ENCODE measurements at regions not wholly inside any gene's neighbourhood (a gene's known extent, or its start where the extent isn't known, plus 50 kb on each side); places are given as distances from the start of the nearest gene placed in this dataset.

GRCh38 chr14:71287567-71287966 lies 380.3 kb downstream of the PCNX1 start:
- DNase-seq (ENCODE audit: low read depth): no peak

GRCh38 chr14:71289536-71289935 lies 382.3 kb downstream of the PCNX1 start:
- no peak for DNase-seq (ENCODE audit: low read depth)

- DNase-seq (ENCODE audit: low read depth): no peak
Measured at GRCh38 chr14:71290301-71290700, 383.0 kb downstream of the PCNX1 start.

GRCh38 chr14:71290960-71291466 lies 383.8 kb downstream of the PCNX1 start:
- no peak for DNase-seq (ENCODE audit: low read depth)

- no peak for DNase-seq (ENCODE audit: low read depth)
Measured at GRCh38 chr14:71296184-71296583, 388.9 kb downstream of the PCNX1 start.

- no peak for DNase-seq (ENCODE audit: low read depth)
Measured at GRCh38 chr14:71300566-71301330, 393.5 kb downstream of the PCNX1 start.

GRCh38 chr14:71301611-71302010 lies 394.4 kb downstream of the PCNX1 start:
- DNase-seq (ENCODE audit: low read depth): no peak

GRCh38 chr14:71304690-71305089 lies 397.4 kb downstream of the PCNX1 start:
- no peak for DNase-seq (ENCODE audit: low read depth)

- DNase-seq (ENCODE audit: low read depth): no peak
Measured at GRCh38 chr14:71308671-71309070, 401.4 kb downstream of the PCNX1 start.

GRCh38 chr14:71309756-71310155 lies 402.5 kb downstream of the PCNX1 start:
- no peak for DNase-seq (ENCODE audit: low read depth)

GRCh38 chr14:71311061-71311460 lies 403.8 kb downstream of the PCNX1 start:
- DNase-seq (ENCODE audit: low read depth): no peak

GRCh38 chr14:71314717-71315116 lies 407.5 kb downstream of the PCNX1 start:
- no peak for DNase-seq (ENCODE audit: low read depth)

GRCh38 chr14:71317385-71318096 lies 410.3 kb downstream of the PCNX1 start:
- DNase-seq (ENCODE audit: low read depth): no peak

- no peak for DNase-seq (ENCODE audit: low read depth)
Measured at GRCh38 chr14:71318097-71318459, 410.8 kb downstream of the PCNX1 start.

- DNase-seq (ENCODE audit: low read depth): no peak
Measured at GRCh38 chr14:71319666-71320065, 412.4 kb downstream of the PCNX1 start.

- DNase-seq (ENCODE audit: low read depth): peak; percentile 98
Measured at GRCh38 chr14:71320107-71320733, 413.0 kb downstream of the PCNX1 start, which contains the start of gene SIPA1L1. TSS of gene SIPA1L1 (plus strand) at chr14:71320476.

- DNase-seq (ENCODE audit: low read depth): peak; percentile 51
Measured at GRCh38 chr14:71320734-71321573, 413.7 kb downstream of the PCNX1 start.

- DNase-seq (ENCODE audit: low read depth): no peak
Measured at GRCh38 chr14:71321574-71322315, 414.5 kb downstream of the PCNX1 start.

- DNase-seq (ENCODE audit: low read depth): no peak
Measured at GRCh38 chr14:71322655-71323250, 415.5 kb downstream of the PCNX1 start.

GRCh38 chr14:71324767-71325272 lies 417.6 kb downstream of the PCNX1 start:
- peak; percentile 16 for DNase-seq (ENCODE audit: low read depth)

- no peak for DNase-seq (ENCODE audit: low read depth)
Measured at GRCh38 chr14:71327691-71328090, 420.4 kb downstream of the PCNX1 start.

Measured in stimulated activated CD8-positive, alpha-beta memory T cell treated with anti-CD3 and anti-CD28 coated beads, Interleukin-12 subunit alpha, Interleukin-12 subunit beta, amount 100 ng/mL, for 4 hours (primary cell).